DMS 273 (cell line): ENCODE measurements at regions not wholly inside any gene's neighbourhood (a gene's known extent, or its start where the extent isn't known, plus 50 kb on each side); places are given as distances from the start of the nearest gene placed in this dataset.
A peak's percentile ranks its signal among the peaks of the same experiment; 100 is the strongest.

Experiments
- DNase-seq: peaks from one replicate; lab custom pipeline; 2025; ENCODE audit not compliant: unreplicated experiment; lab: John Stamatoyannopoulos, UW

GRCh38 chr12:102601621-102602020 is 121.3 kb upstream of the IGF1 start:
- no peak for DNase-seq

GRCh38 chr12:102596687-102597086 is 116.3 kb upstream of the IGF1 start:
- no peak for DNase-seq

- DNase-seq, result no peak
These were observed 115.7 kb upstream of the IGF1 start for GRCh38 chr12:102596031-102596430.

GRCh38 chr12:102595315-102595714 is 115.0 kb upstream of the IGF1 start:
- DNase-seq, result no peak

GRCh38 chr12:102593134-102593533 is 112.8 kb upstream of the IGF1 start:
- no peak for DNase-seq

- DNase-seq, result no peak
These were observed 111.8 kb upstream of the IGF1 start for GRCh38 chr12:102592134-102592533.

GRCh38 chr12:102573237-102573636 is 92.9 kb upstream of the IGF1 start:
- DNase-seq, result no peak

- DNase-seq, result no peak
These were observed 91.5 kb upstream of the IGF1 start for GRCh38 chr12:102571889-102572288.

- DNase-seq, result no peak
These were observed 89.9 kb upstream of the IGF1 start for GRCh38 chr12:102570256-102570655.

GRCh38 chr12:102569803-102570202 is 89.4 kb upstream of the IGF1 start:
- DNase-seq, result no peak

- DNase-seq, result no peak
These were observed 87.9 kb upstream of the IGF1 start for GRCh38 chr12:102568276-102568675.

- DNase-seq, result no peak
These were observed 86.9 kb upstream of the IGF1 start for GRCh38 chr12:102567031-102567985.

- no peak for DNase-seq
These were observed 85.2 kb upstream of the IGF1 start for GRCh38 chr12:102565555-102565954.

GRCh38 chr12:102564026-102564425 is 83.7 kb upstream of the IGF1 start:
- DNase-seq, result no peak

GRCh38 chr12:102562836-102563425 is 82.6 kb upstream of the IGF1 start:
- DNase-seq, result no peak

- DNase-seq, result no peak
These were observed 70.8 kb upstream of the IGF1 start for GRCh38 chr12:102551186-102551585.

- DNase-seq, result no peak
These were observed 69.3 kb upstream of the IGF1 start for GRCh38 chr12:102549691-102550090.

- DNase-seq, result no peak
These were observed 68.2 kb upstream of the IGF1 start for GRCh38 chr12:102548543-102548942.

- peak; percentile 3 for DNase-seq
These were observed 63.4 kb upstream of the IGF1 start for GRCh38 chr12:102543494-102544485.

- DNase-seq, result no peak
These were observed 62.6 kb upstream of the IGF1 start for GRCh38 chr12:102542816-102543440.
